CD4-positive, alpha-beta T cell (primary cell): ENCODE measurements at regions not wholly inside any gene's neighbourhood (a gene's known extent, or its start where the extent isn't known, plus 50 kb on each side); places are given as distances from the start of the nearest gene placed in this dataset.

ENCODE experiments used
- ATAC-seq: fragments of 200-7000 bp; cut with Tn5 transposase; one replicate; pipeline ENCODE4 v1.10.0; 2022; ENCODE audit warnings: mild to moderate bottlenecking; ENCODE audit not compliant: poor library complexity
- CTCF ChIA-PET: fragments of 350-600 bp; sonication (Branson Sonifier 250); formaldehyde crosslinking; loops from one replicate; lab custom pipeline; 2021; ENCODE audit warnings: antibody characterized with exemption, inconsistent platforms; lab: Charles Lee
- POLR2A ChIA-PET: fragments of 350-600 bp; sonication (Branson Sonifier 250); formaldehyde crosslinking; loops from one replicate; lab custom pipeline; 2021; ENCODE audit warnings: antibody characterized with exemption, inconsistent platforms; lab: Charles Lee
- DNase-seq, 14 experiments: peaks; one replicate each; pipeline ENCODE4 v3.0.0-alpha.2; 2013 to 2020; ENCODE audit warnings: mixed read lengths in 2 of 14
- H3K27ac ChIP-seq, 2 donors: one replicate each; pipeline versions ENCODE4 v1.5.1 to v1.7.0; 2013; ENCODE audit warnings: low read length in 2 of 2, low read depth in 1 of 2, mild to moderate bottlenecking in 1 of 2
- H3K27me3 ChIP-seq, 2 experiments: 1 replicate in 1 of 2; 2 replicates in 1 of 2; pipeline versions ENCODE4 v1.6.1 to v1.7.0; 2013; ENCODE audit warnings: low read length in 2 of 2, control low read depth in 1 of 2, mild to moderate bottlenecking in 1 of 2, moderate library complexity in 1 of 2; ENCODE audit not compliant: insufficient read depth in 2 of 2, control insufficient read depth in 1 of 2
- H3K36me3 ChIP-seq: one replicate; pipeline ENCODE4 v1.6.1; 2013; ENCODE audit warnings: low read length, control low read depth; ENCODE audit not compliant: insufficient read depth
- H3K4me1 ChIP-seq: one replicate; pipeline ENCODE4 v1.6.1; 2013; ENCODE audit warnings: low read length, control low read depth; ENCODE audit not compliant: insufficient read depth
- H3K4me3 ChIP-seq: one replicate; pipeline ENCODE4 v1.5.1; 2013; ENCODE audit warnings: mild to moderate bottlenecking, low read length, moderate library complexity
- H3K9me3 ChIP-seq, 2 experiments: 1 replicate in 1 of 2; 2 replicates in 1 of 2; pipeline versions ENCODE4 v1.6.1 to v1.7.0; 2013; ENCODE audit warnings: low read length in 2 of 2, mild to moderate bottlenecking in 2 of 2, control low read depth in 1 of 2, moderate library complexity in 1 of 2; ENCODE audit not compliant: control insufficient read depth in 1 of 2, insufficient read depth in 1 of 2
- H3K27ac Mint-ChIP-seq: one replicate; pipeline ENCODE4 v1.8.0; 2020; ENCODE audit warnings: mixed read lengths
- H3K27me3 Mint-ChIP-seq: one replicate; pipeline ENCODE4 v1.8.0; 2021; ENCODE audit warnings: mixed read lengths
- H3K36me3 Mint-ChIP-seq: one replicate; pipeline ENCODE4 v1.8.0; 2021; ENCODE audit warnings: low read depth, mixed read lengths
- H3K4me1 Mint-ChIP-seq: one replicate; pipeline ENCODE4 v1.8.0; 2021; ENCODE audit warnings: low read depth, mixed read lengths
- H3K4me3 Mint-ChIP-seq: one replicate; pipeline ENCODE4 v1.8.0; 2020; ENCODE audit warnings: mild to moderate bottlenecking, mixed read lengths
- H3K9me3 Mint-ChIP-seq: one replicate; pipeline ENCODE4 v1.8.0; 2020; ENCODE audit warnings: mixed read lengths
- CTCF ChIP-seq: fragments of 200-600 bp; IDR thresholded peaks from one replicate; pipeline ENCODE4 v1.8.0; 2022; ENCODE audit warnings: antibody characterized with exemption, mild to moderate bottlenecking
- intact Hi-C, 2 experiments: fragments of 100-400 bp; cut with DNase I in 1 of 2; cut with micrococcal nuclease in 1 of 2; formaldehyde crosslinking; loops; one replicate each; pipeline versions ENCODE4 v1.15.1 to v1.9.0; 2023 to 2025; cut with DNase I, micrococcal nuclease

DNA sequence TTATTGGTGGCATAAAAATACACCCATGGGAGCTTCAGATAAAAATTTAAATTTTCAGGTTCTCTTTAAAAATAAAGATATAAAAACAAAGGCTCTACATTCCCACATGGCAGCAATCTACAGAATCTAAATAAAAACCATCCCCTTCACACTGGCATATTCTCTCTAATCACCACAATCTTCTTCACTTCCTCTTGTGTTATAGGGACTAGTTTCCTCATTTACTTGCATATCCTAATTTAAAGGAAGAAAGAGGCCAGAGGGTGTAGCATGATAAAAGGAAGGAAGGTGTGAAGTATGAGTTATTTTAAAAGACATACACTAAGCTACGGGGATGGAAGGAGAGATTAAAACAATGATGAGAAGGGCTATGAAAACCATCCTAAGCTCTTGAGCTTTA is 390.5 kb downstream of the ZNF608 start:
- Histone ChIP-seq H3K4me3 (no peak overlapping the region), H3K4me1 (no peaks in the 10 kb centered on the region), H3K9me3 (peaks cover 0 to 6% of the 10 kb centered on the region in 2 experiments), H3K27me3 (no peaks in the 10 kb centered on the region), H3K36me3 (no peaks in the 10 kb centered on the region), H3K27ac (no peak overlapping the region)
- H3K4me3 Mint-ChIP-seq = no peak overlapping the region
- CTCF ChIA-PET = no interaction called here
- H3K36me3 Mint-ChIP-seq = no peaks in the 10 kb centered on the region
- ATAC-seq (no peak), DNase-seq (no peak)
- TF ChIP-seq CTCF = no peak
- H3K27ac Mint-ChIP-seq = no peak overlapping the region
- POLR2A ChIA-PET = no interaction called here
- intact Hi-C loops = no loop called here
- H3K9me3 Mint-ChIP-seq = peaks cover 2% of the 10 kb centered on the region
- no peaks in the 10 kb centered on the region for H3K27me3 Mint-ChIP-seq
- H3K4me1 Mint-ChIP-seq = no peaks in the 10 kb centered on the region

DNA sequence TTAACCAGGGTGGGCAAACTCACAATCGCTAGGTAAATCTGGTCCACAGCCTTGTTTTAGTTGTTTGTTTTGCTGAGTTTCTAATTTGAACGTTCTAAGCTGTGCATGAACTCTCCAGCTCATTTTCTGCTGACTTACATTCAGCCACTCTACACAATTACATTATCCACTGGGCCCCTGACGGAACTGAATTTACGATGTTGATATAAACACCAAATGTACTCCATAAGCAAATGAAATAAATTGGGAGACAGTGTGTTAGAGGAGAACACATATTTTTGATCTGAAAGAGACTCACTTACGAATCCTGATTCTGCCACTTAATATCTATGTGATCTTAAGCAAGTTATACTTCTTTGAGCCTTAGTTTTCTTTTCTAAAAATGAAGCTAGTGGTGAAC is 393.4 kb downstream of the ZNF608 start:
- Mint-ChIP-seq H3K36me3 (no peaks in the 10 kb centered on the region), H3K4me3 (no peak overlapping the region), H3K27ac (no peak overlapping the region), H3K4me1 (no peaks in the 10 kb centered on the region), H3K27me3 (no peaks in the 10 kb centered on the region), H3K9me3 (peaks cover 2% of the 10 kb centered on the region)
- H3K27ac ChIP-seq = no peak overlapping the region
- no peak overlapping the region for H3K4me3 ChIP-seq
- H3K36me3 ChIP-seq = no peaks in the 10 kb centered on the region
- no peaks in the 10 kb centered on the region for H3K9me3 ChIP-seq
- ChIA-PET POLR2A (no interaction called here), CTCF (no interaction called here)
- intact Hi-C loops = no loop called here
- TF ChIP-seq CTCF = no peak
- ATAC-seq (no peak), DNase-seq (no peak)
- H3K27me3 ChIP-seq = no peaks in the 10 kb centered on the region
- H3K4me1 ChIP-seq = no peaks in the 10 kb centered on the region

DNA sequence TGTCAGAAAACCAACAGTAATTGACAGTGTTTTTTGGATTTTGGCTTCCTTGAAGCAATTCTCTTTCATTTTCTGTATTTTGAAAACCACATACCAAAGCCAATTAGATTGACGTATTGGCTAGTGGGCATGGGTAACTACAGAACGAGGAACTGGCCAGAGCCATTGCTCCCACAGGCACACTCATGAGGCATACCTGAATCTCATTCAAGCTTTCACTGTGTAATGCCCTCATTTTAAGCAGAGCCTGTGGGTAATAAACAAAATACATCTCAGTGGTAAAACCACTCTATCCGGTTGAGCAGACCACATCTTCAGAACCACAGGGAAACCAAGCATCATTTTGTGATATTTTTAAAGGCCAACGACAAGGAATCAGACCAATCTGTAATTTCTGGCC is 394.1 kb downstream of the ZNF608 start:
- intact Hi-C loops = no loop called here
- H3K4me3 ChIP-seq = no peak overlapping the region
- no peaks in the 10 kb centered on the region for H3K27me3 ChIP-seq
- no peak for TF ChIP-seq CTCF
- ATAC-seq = no peak
- no peaks in the 10 kb centered on the region for H3K4me1 ChIP-seq
- no peaks in the 10 kb centered on the region for H3K36me3 ChIP-seq
- Mint-ChIP-seq H3K27me3 (no peaks in the 10 kb centered on the region), H3K4me1 (no peaks in the 10 kb centered on the region), H3K9me3 (peaks cover 2% of the 10 kb centered on the region), H3K27ac (no peak overlapping the region), H3K4me3 (no peak overlapping the region), H3K36me3 (no peaks in the 10 kb centered on the region)
- H3K27ac ChIP-seq = no peak overlapping the region
- ChIA-PET CTCF (no interaction called here), POLR2A (no interaction called here)
- no peak for DNase-seq
- H3K9me3 ChIP-seq = no peaks in the 10 kb centered on the region
